ENCODE measurements at regions not wholly inside any gene's neighbourhood (a gene's known extent, or its start where the extent isn't known, plus 50 kb on each side); places are given as distances from the start of the nearest gene placed in this dataset.

GRCh38 chr11:128355558-128355957 lies 231.8 kb downstream of the ETS1 start (continued):
- TF ChIP-seq MEF2A (IDR thresholded peaks at IDR 0.05; ENCODE audit: insufficient read depth, low read depth, low read length) (no peak), SKIL (IDR thresholded peaks at IDR 0.05; ENCODE audit: low read depth, poor library complexity, severe bottlenecking) (no peak), RUNX3 (IDR thresholded peaks at IDR 0.05; ENCODE audit: low read length) (no peak), SUPT20H (IDR thresholded peaks at IDR 0.05; ENCODE audit: borderline replicate concordance, control insufficient read depth, low read depth, low read length) (no peak), KAT2A (conservative IDR thresholded peaks at IDR 0.05; ENCODE audit: control insufficient read depth, low read depth, low read length) (no peak), BACH1 (IDR thresholded peaks at IDR 0.05; ENCODE audit: borderline replicate concordance) (no peak)

GRCh38 chr11:128354476-128354875 lies 232.9 kb downstream of the ETS1 start:
- ChIA-PET POLR2A (no interaction called here), RAD21 (ENCODE audit: unreplicated experiment) (interaction anchor here (0.9 kb wide), 1 partner anchor 66 kb away, joined by 3 read pairs; no protein-coding TSS in a partner anchor)
- TF ChIP-seq NRF1 (conservative IDR thresholded peaks at IDR 0.05; ENCODE audit: low read depth, low read length) (no peak), ZBTB40 (IDR thresholded peaks at IDR 0.05; ENCODE audit: borderline replicate concordance) (no peak), MYC (IDR thresholded peaks at IDR 0.05; ENCODE audit: insufficient read depth, insufficient read length, insufficient replicate concordance, low read length, severe bottlenecking) (no peak), SRF (IDR thresholded peaks at IDR 0.05; ENCODE audit: low read depth in 2 of 2, low read length in 2 of 2) (no peak), NR2F1 (conservative IDR thresholded peaks at IDR 0.05) (no peak), RFX5 (IDR thresholded peaks at IDR 0.05; ENCODE audit: low read depth, low read length) (no peak), IKZF2 (IDR thresholded peaks at IDR 0.05) (no peak), SP1 (IDR thresholded peaks at IDR 0.05; ENCODE audit: low read depth, low read length) (no peak), CBX3 (IDR thresholded peaks at IDR 0.05; ENCODE audit: borderline replicate concordance, low read depth) (no peak), IRF4 (IDR thresholded peaks at IDR 0.05; ENCODE audit: low read depth, low read length) (no peak), TCF12 (IDR thresholded peaks at IDR 0.05; ENCODE audit: low read depth, low read length) (no peak), CEBPB (IDR thresholded peaks at IDR 0.05; ENCODE audit: borderline replicate concordance in 1 of 2, low read depth in 2 of 2, low read length in 2 of 2) (no peak), RUNX3 (IDR thresholded peaks at IDR 0.05; ENCODE audit: low read length) (no peak)

More at GRCh38 chr11:128354476-128354875, 232.9 kb downstream of the ETS1 start:
- no peaks in the 10 kb centered on the region for H3K36me3 ChIP-seq (ENCODE audit: control insufficient read depth in 2 of 2, insufficient read depth in 2 of 2, low read length in 1 of 2)
- intact Hi-C loops (cut with micrococcal nuclease; ENCODE audit: unreplicated experiment): no loop called here
- H3K9ac ChIP-seq (ENCODE audit: control insufficient read depth, insufficient read depth, low read length): no peak overlapping the region
- H3K4me1 ChIP-seq (ENCODE audit: control insufficient read depth, insufficient read depth, low read length): no peaks in the 10 kb centered on the region
- no peaks in the 10 kb centered on the region for H3K9me3 ChIP-seq (replicated peaks; ENCODE audit: control insufficient read depth, insufficient read depth, low read length)
- H3K27ac ChIP-seq (ENCODE audit: control insufficient read depth, insufficient read depth): no peak overlapping the region
- H2AFZ ChIP-seq (ENCODE audit: control insufficient read depth, low read depth, low read length): no peak overlapping the region
- ChIA-PET CTCF (interaction anchor here (1.8 kb wide), 1 partner anchor 10 kb away, joined by 4 read pairs; no protein-coding TSS in a partner anchor), SMC1A (ENCODE audit: uncharacterized antibody, unreplicated experiment) (interaction anchor here (2.2 to 3.7 kb wide), 2 partner anchors 12 kb away, joined by 8 to 24 read pairs; no protein-coding TSS in a partner anchor)
- no peak for FAIRE-seq
- H4K20me1 ChIP-seq (ENCODE audit: control insufficient read depth, insufficient read depth): no peaks in the 10 kb centered on the region
- no peak for ATAC-seq
- no peaks in the 10 kb centered on the region for H3K27me3 ChIP-seq (replicated peaks in 1 of 2; ENCODE audit: control insufficient read depth in 2 of 2, insufficient read depth in 2 of 2, low read length in 1 of 2)
- no TSS peak for BruUV-seq (replicated peaks)
- in situ Hi-C loops (cut with MboI): no loop called here
- no peak for DNase-seq (ENCODE audit: low read depth, low spot score)
- no peak overlapping the region for H3K4me2 ChIP-seq (ENCODE audit: control insufficient read depth, insufficient read depth)
- 26% methylated on average over 2 of the region's 2 CpGs for WGBS (ENCODE audit: insufficient coverage, insufficient replicate concordance, low lambda C conversion rate, missing lambda C conversion rate)
- no peaks in the 10 kb centered on the region for H3K79me2 ChIP-seq (ENCODE audit: control insufficient read depth, insufficient read depth, low read length)
- H3K4me3 ChIP-seq: no peak overlapping the region

Data from GM12878 (cell line).